ENCODE measurements at regions not wholly inside any gene's neighbourhood (a gene's known extent, or its start where the extent isn't known, plus 50 kb on each side); places are given as distances from the start of the nearest gene placed in this dataset.

GRCh38 chr21:16707274-16707673 is 805.6 kb upstream of the CXADR start:
- no peak overlapping the region for H3K4me3 ChIP-seq (ENCODE audit: low read depth, low read length)

- H3K4me3 ChIP-seq (ENCODE audit: low read depth, low read length): no peak overlapping the region
These were observed 804.6 kb upstream of the CXADR start for GRCh38 chr21:16708101-16708835.

- no peak overlapping the region for H3K4me3 ChIP-seq (ENCODE audit: low read depth, low read length)
These were observed 802.8 kb upstream of the CXADR start for GRCh38 chr21:16709866-16710550.

GRCh38 chr21:16711757-16712156 is 801.1 kb upstream of the CXADR start:
- H3K4me3 ChIP-seq (ENCODE audit: low read depth, low read length): no peak overlapping the region

- no peak overlapping the region for H3K4me3 ChIP-seq (ENCODE audit: low read depth, low read length)
These were observed 799.3 kb upstream of the CXADR start for GRCh38 chr21:16713331-16714117.

- H3K4me3 ChIP-seq (ENCODE audit: low read depth, low read length): no peak overlapping the region
These were observed 772.3 kb upstream of the CXADR start for GRCh38 chr21:16740511-16740910.

GRCh38 chr21:16741141-16741665 is 771.6 kb upstream of the CXADR start:
- H3K4me3 ChIP-seq (ENCODE audit: low read depth, low read length): no peak overlapping the region

- no peak overlapping the region for H3K4me3 ChIP-seq (ENCODE audit: low read depth, low read length)
These were observed 770.7 kb upstream of the CXADR start for GRCh38 chr21:16742131-16742641.

- no peak overlapping the region for H3K4me3 ChIP-seq (ENCODE audit: low read depth, low read length)
These were observed 770.1 kb upstream of the CXADR start for GRCh38 chr21:16742741-16743140.

GRCh38 chr21:16743317-16743716 is 769.5 kb upstream of the CXADR start:
- no peak overlapping the region for H3K4me3 ChIP-seq (ENCODE audit: low read depth, low read length)

GRCh38 chr21:16750926-16751325 is 761.9 kb upstream of the CXADR start:
- no peak overlapping the region for H3K4me3 ChIP-seq (ENCODE audit: low read depth, low read length)

GRCh38 chr21:16751695-16752474 is 761.0 kb upstream of the CXADR start:
- no peak overlapping the region for H3K4me3 ChIP-seq (ENCODE audit: low read depth, low read length)

- H3K4me3 ChIP-seq (ENCODE audit: low read depth, low read length): no peak overlapping the region
These were observed 760.4 kb upstream of the CXADR start for GRCh38 chr21:16752475-16752857.

GRCh38 chr21:16755061-16755460 is 757.8 kb upstream of the CXADR start:
- no peak overlapping the region for H3K4me3 ChIP-seq (ENCODE audit: low read depth, low read length)

- H3K4me3 ChIP-seq (ENCODE audit: low read depth, low read length): no peak overlapping the region
These were observed 745.6 kb upstream of the CXADR start for GRCh38 chr21:16767201-16767600.

GRCh38 chr21:16768096-16768495 is 744.7 kb upstream of the CXADR start:
- H3K4me3 ChIP-seq (ENCODE audit: low read depth, low read length): no peak overlapping the region

GRCh38 chr21:16770266-16770665 is 742.6 kb upstream of the CXADR start:
- no peak overlapping the region for H3K4me3 ChIP-seq (ENCODE audit: low read depth, low read length)

GRCh38 chr21:16773206-16773605 is 739.6 kb upstream of the CXADR start:
- H3K4me3 ChIP-seq (ENCODE audit: low read depth, low read length): no peak overlapping the region

- no peak overlapping the region for H3K4me3 ChIP-seq (ENCODE audit: low read depth, low read length)
These were observed 737.8 kb upstream of the CXADR start for GRCh38 chr21:16775076-16775475.

- no peak overlapping the region for H3K4me3 ChIP-seq (ENCODE audit: low read depth, low read length)
These were observed 735.7 kb upstream of the CXADR start for GRCh38 chr21:16777041-16777720.

Data from iPS-11a (cell line).